GM12891 (cell line): ENCODE measurements at regions not wholly inside any gene's neighbourhood (a gene's known extent, or its start where the extent isn't known, plus 50 kb on each side); places are given as distances from the start of the nearest gene placed in this dataset.

ENCODE experiments used
- PAX5 ChIP-seq: IDR thresholded peaks from 2 replicates; pipeline ENCODE4 v1.6.1; 2011; ENCODE audit warnings: low read length, moderate library complexity, mild to moderate bottlenecking; ENCODE audit not compliant: insufficient read depth, severe bottlenecking
- POLR2A ChIP-seq: IDR thresholded peaks from 2 replicates; pipeline ENCODE4 v1.6.1; 2011; ENCODE audit warnings: low read depth, low read length, control low read depth
- POLR2AphosphoS5 ChIP-seq: IDR thresholded peaks from 2 replicates; pipeline ENCODE4 v1.6.1; 2011; ENCODE audit warnings: low read depth, low read length, control low read depth
- POU2F2 ChIP-seq: IDR thresholded peaks from 2 replicates; pipeline ENCODE4 v1.6.1; 2011; ENCODE audit warnings: low read depth, mild to moderate bottlenecking, control low read depth, low read length, moderate library complexity
- SPI1 ChIP-seq: IDR thresholded peaks from 2 replicates; pipeline ENCODE4 v1.6.1; 2011; ENCODE audit warnings: low read depth, low read length, control low read depth
- TAF1 ChIP-seq: IDR thresholded peaks from 2 replicates; pipeline ENCODE4 v1.6.1; 2011; ENCODE audit warnings: low read depth, low read length, control low read depth

GRCh38 chr1:4915154-4915553, 260.7 kb downstream of the AJAP1 start:
- no peak for TF ChIP-seq POLR2A
- TF ChIP-seq POLR2AphosphoS5: no peak
- TF ChIP-seq TAF1: no peak
- no peak for TF ChIP-seq SPI1
- no peak for TF ChIP-seq PAX5
- no peak for TF ChIP-seq POU2F2
